Fibroblast of lung (primary cell): ENCODE measurements at regions not wholly inside any gene's neighbourhood (a gene's known extent, or its start where the extent isn't known, plus 50 kb on each side); places are given as distances from the start of the nearest gene placed in this dataset.

Source experiments
- CTCF ChIP-seq, 2 donors: IDR thresholded peaks in 1 of 2; conservative IDR thresholded peaks in 1 of 2; 1 replicate in 1 of 2; 2 replicates in 1 of 2; pipeline ENCODE4 v1.5.1; 2011 to 2012; ENCODE audit warnings: low read length in 2 of 2, control low read depth in 1 of 2, inconsistent platforms in 1 of 2, low read depth in 1 of 2, mild to moderate bottlenecking in 1 of 2
- EZH2 ChIP-seq: IDR thresholded peaks from 2 replicates; pipeline ENCODE4 v1.5.1; 2012; ENCODE audit warnings: low read length, control low read depth, mild to moderate bottlenecking; ENCODE audit errors: missing control alignments

- TF ChIP-seq EZH2 (no peak), CTCF (conservative IDR thresholded peaks at IDR 0.05 in 1 of 2, IDR thresholded peaks at IDR 0.05 in 1 of 2; ENCODE audit: low read depth in 1 of 2, low read length in 2 of 2) (no peak)
These were observed 253.2 kb downstream of the SOX4 start for GRCh38 chr6:21846541-21847451.
